ENCODE measurements at regions not wholly inside any gene's neighbourhood (a gene's known extent, or its start where the extent isn't known, plus 50 kb on each side); places are given as distances from the start of the nearest gene placed in this dataset.

DNA sequence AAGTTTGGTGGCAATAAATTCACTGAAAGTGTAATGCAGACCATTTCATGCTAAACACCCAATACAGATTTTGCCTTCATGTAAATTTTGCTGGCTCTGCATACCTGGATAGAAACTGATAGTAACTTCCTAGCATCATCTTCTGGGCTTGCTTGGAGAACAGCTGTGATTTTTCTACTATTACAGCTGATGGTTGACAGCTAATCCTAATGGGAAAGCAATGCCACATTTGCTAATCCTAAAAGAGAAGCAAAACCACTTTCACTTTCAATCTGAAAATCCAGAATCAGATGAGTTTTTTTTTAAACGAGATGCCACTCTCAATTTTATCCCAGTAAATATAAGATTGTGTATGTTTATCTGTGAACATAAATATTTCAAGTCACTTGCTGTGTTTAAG lies 1035.9 kb downstream of the TRHDE start:
- Histone ChIP-seq H3K27me3 (ENCODE audit: insufficient read depth, insufficient read length) (no peaks in the 10 kb centered on the region), H3K36me3 (ENCODE audit: insufficient read depth, insufficient read length, low read length) (no peaks in the 10 kb centered on the region), H3K9me3 (ENCODE audit: insufficient read depth, low read length) (no peaks in the 10 kb centered on the region), H3K4me1 (ENCODE audit: insufficient read depth, insufficient read length) (no peaks in the 10 kb centered on the region), H3K9ac (ENCODE audit: insufficient read length, low read depth) (no peak overlapping the region), H3K4me3 (ENCODE audit: insufficient read length, low read depth) (no peak overlapping the region)
- TF ChIP-seq SUZ12 (IDR thresholded peaks at IDR 0.05; ENCODE audit: extremely low read depth, insufficient read depth, insufficient read length), result no peak
- TF ChIP-seq ZNF274 (IDR thresholded peaks at IDR 0.05; ENCODE audit: low read depth, low read length), result no peak
- TF ChIP-seq YY1 (IDR thresholded peaks at IDR 0.05; ENCODE audit: insufficient read depth, insufficient read length), result no peak
- DNase-seq (ENCODE audit: low read depth, low spot score), result no peak

DNA sequence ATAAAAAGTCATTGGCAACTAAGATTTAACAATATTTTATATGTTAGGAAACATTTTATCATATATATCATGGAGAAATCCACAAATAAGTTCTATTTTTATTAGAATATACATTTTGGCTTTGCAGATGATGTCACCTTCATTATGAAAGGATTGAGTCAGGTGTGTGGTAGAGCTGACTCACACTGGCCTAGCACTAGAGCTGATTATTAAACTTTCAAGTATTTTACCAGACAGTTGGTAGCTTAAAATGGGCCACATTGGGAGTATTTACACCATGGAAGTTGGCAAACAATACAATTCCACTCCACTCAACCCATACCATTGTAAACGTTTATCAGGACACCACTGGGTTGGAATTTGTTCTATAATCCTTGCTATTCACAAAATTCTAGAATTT lies 1036.6 kb downstream of the TRHDE start:
- no peaks in the 10 kb centered on the region for H3K4me1 ChIP-seq (ENCODE audit: insufficient read depth, insufficient read length)
- TF ChIP-seq ZNF274 (IDR thresholded peaks at IDR 0.05; ENCODE audit: low read depth, low read length), result no peak
- TF ChIP-seq SUZ12 (IDR thresholded peaks at IDR 0.05; ENCODE audit: extremely low read depth, insufficient read depth, insufficient read length), result no peak
- TF ChIP-seq YY1 (IDR thresholded peaks at IDR 0.05; ENCODE audit: insufficient read depth, insufficient read length), result no peak
- DNase-seq (ENCODE audit: low read depth, low spot score), result no peak
- no peak overlapping the region for H3K4me3 ChIP-seq (ENCODE audit: insufficient read length, low read depth)
- H3K36me3 ChIP-seq (ENCODE audit: insufficient read depth, insufficient read length, low read length), result no peaks in the 10 kb centered on the region
- H3K9me3 ChIP-seq (ENCODE audit: insufficient read depth, low read length), result no peaks in the 10 kb centered on the region
- H3K9ac ChIP-seq (ENCODE audit: insufficient read length, low read depth), result no peak overlapping the region
- no peaks in the 10 kb centered on the region for H3K27me3 ChIP-seq (ENCODE audit: insufficient read depth, insufficient read length)

DNA sequence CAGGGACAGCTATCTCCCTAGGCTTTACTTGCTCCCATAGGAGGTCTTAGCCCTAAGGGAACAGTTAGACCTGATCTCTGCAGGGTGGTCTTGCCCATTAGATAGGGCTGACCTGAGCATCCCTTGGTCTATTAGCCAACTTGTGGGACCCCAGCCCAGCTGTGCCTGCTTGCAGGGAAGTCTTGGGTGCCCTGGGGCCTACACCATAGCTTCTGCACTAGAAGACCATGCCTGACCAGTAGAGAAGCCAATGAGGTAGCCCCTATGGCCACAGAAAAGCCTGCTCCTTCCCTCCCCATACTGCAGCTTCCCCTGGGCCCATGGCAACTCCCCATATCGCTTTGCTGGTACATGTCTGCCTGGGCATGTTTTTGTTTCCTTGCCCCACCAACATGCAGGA lies 1049.1 kb downstream of the TRHDE start:
- DNase-seq (ENCODE audit: low read depth, low spot score), result no peak
- Histone ChIP-seq H3K9ac (ENCODE audit: insufficient read length, low read depth) (no peak overlapping the region), H3K4me1 (ENCODE audit: insufficient read depth, insufficient read length) (no peaks in the 10 kb centered on the region), H3K36me3 (ENCODE audit: insufficient read depth, insufficient read length, low read length) (no peaks in the 10 kb centered on the region), H3K9me3 (ENCODE audit: insufficient read depth, low read length) (peaks cover 14% of the 10 kb centered on the region; the same call in 1 of the 2 replicates), H3K27me3 (ENCODE audit: insufficient read depth, insufficient read length) (no peaks in the 10 kb centered on the region), H3K4me3 (ENCODE audit: insufficient read length, low read depth) (no peak overlapping the region)
- TF ChIP-seq ZNF274 (IDR thresholded peaks at IDR 0.05; ENCODE audit: low read depth, low read length), result no peak
- no peak for TF ChIP-seq YY1 (IDR thresholded peaks at IDR 0.05; ENCODE audit: insufficient read depth, insufficient read length)
- TF ChIP-seq SUZ12 (IDR thresholded peaks at IDR 0.05; ENCODE audit: extremely low read depth, insufficient read depth, insufficient read length), result no peak

DNA sequence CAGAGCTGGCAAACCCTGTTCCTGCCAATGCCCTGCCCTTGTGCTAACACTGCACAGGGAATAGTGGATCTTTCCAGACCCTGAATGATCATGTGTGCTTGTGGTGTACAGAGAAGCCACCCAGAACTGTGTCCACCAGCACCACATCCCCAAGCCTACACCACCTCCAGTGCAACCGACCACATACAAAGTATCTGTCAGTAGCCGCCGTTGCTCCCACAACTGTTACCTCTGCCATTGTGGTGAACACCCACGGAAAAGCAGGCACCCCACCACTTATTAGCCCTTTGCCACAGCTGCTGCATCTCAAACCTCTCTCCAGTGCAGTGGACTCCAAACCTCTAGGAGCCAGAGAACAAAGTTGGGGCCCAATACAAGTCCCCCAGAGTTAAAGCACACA lies 1049.6 kb downstream of the TRHDE start:
- no peaks in the 10 kb centered on the region for H3K36me3 ChIP-seq (ENCODE audit: insufficient read depth, insufficient read length, low read length)
- H3K4me1 ChIP-seq (ENCODE audit: insufficient read depth, insufficient read length), result no peaks in the 10 kb centered on the region
- no peak for TF ChIP-seq YY1 (IDR thresholded peaks at IDR 0.05; ENCODE audit: insufficient read depth, insufficient read length)
- no peak for TF ChIP-seq ZNF274 (IDR thresholded peaks at IDR 0.05; ENCODE audit: low read depth, low read length)
- TF ChIP-seq SUZ12 (IDR thresholded peaks at IDR 0.05; ENCODE audit: extremely low read depth, insufficient read depth, insufficient read length), result no peak
- no peak overlapping the region for H3K9ac ChIP-seq (ENCODE audit: insufficient read length, low read depth)
- no peak for DNase-seq (ENCODE audit: low read depth, low spot score)
- peaks cover 14% of the 10 kb centered on the region; the same call in 1 of the 2 replicates for H3K9me3 ChIP-seq (ENCODE audit: insufficient read depth, low read length)
- no peak overlapping the region for H3K4me3 ChIP-seq (ENCODE audit: insufficient read length, low read depth)
- no peaks in the 10 kb centered on the region for H3K27me3 ChIP-seq (ENCODE audit: insufficient read depth, insufficient read length)

DNA sequence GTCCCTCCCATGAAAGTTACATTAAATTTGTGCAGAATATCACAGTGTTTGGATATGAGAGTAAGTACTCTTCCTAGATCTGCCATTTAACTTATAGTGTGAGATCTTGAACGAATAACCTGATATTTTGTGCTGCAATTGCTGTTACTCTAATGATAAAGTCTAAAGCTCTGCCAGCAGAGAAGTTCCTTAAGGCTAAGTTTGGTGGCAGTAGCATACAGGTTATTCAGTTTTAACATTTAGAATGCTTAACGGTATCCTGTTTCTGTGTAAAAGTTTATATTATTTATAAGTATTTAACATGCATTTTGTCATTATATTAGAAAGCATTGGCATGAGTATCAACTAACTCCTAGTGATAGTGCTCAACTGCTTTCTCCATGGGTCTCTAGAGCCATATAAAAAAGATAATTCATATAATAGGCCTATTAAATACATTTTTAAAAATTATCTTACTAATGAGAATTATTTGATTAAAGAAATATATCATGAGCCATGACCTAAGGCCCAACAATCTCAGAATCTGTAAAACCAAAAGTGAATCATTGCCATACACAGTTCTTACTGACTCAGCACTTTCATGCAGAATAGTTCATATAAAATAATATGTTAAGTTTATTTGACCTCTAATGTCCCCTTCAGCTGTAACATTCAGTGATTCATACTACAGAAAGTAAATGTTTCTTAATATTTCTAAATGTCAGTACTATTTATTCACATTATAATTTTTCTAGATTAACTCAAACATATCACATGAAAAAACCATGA lies 1058.6 kb downstream of the TRHDE start:
- Histone ChIP-seq H3K9me3 (ENCODE audit: insufficient read depth, low read length) (no peaks in the 10 kb centered on the region), H3K4me1 (ENCODE audit: insufficient read depth, insufficient read length) (no peaks in the 10 kb centered on the region), H3K4me3 (ENCODE audit: insufficient read length, low read depth) (no peak overlapping the region), H3K27me3 (ENCODE audit: insufficient read depth, insufficient read length) (no peaks in the 10 kb centered on the region), H3K36me3 (ENCODE audit: insufficient read depth, insufficient read length, low read length) (no peaks in the 10 kb centered on the region), H3K9ac (ENCODE audit: insufficient read length, low read depth) (no peak overlapping the region)
- DNase-seq (ENCODE audit: low read depth, low spot score), result no peak
- TF ChIP-seq ZNF274 (IDR thresholded peaks at IDR 0.05; ENCODE audit: low read depth, low read length) (no peak), SUZ12 (IDR thresholded peaks at IDR 0.05; ENCODE audit: extremely low read depth, insufficient read depth, insufficient read length) (no peak), YY1 (IDR thresholded peaks at IDR 0.05; ENCODE audit: insufficient read depth, insufficient read length) (no peak)

DNA sequence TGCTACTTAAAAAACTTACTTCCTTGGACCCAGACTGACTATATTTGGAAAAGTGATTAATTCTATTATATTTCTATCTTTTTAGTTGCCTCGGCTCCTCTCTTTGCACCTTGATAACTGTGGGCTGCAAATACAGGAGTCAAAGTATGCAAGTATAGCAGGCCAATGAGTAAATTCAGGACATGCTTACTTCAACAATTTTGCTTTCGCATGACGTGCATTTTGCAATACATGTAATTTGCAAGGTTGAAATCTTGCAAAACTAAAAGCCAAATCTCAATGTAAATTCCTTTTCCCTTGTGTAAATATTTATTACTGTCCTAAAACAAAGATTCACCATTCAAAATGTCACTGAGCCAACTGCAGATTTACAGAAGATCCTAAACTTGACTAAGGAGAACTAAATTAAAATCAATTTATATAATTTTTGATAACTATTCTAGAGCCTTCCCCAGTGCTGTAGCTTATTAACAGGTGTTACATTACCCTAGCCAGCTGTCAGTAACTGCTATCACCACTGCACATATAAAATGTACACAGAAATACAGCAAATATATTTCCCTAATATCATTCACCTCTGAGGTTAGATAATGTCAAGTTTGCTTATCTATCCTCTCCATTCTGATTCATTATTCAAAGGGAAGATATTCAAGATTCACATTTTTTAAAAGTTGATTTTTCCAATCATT lies 1069.5 kb downstream of the TRHDE start:
- no peaks in the 10 kb centered on the region for H3K4me1 ChIP-seq (ENCODE audit: insufficient read depth, insufficient read length)
- H3K27me3 ChIP-seq (ENCODE audit: insufficient read depth, insufficient read length), result no peaks in the 10 kb centered on the region
- no peaks in the 10 kb centered on the region for H3K9me3 ChIP-seq (ENCODE audit: insufficient read depth, low read length)
- no peak for TF ChIP-seq ZNF274 (IDR thresholded peaks at IDR 0.05; ENCODE audit: low read depth, low read length)
- H3K4me3 ChIP-seq (ENCODE audit: insufficient read length, low read depth), result no peak overlapping the region
- no peak for DNase-seq (ENCODE audit: low read depth, low spot score)
- no peaks in the 10 kb centered on the region for H3K36me3 ChIP-seq (ENCODE audit: insufficient read depth, insufficient read length, low read length)
- no peak overlapping the region for H3K9ac ChIP-seq (ENCODE audit: insufficient read length, low read depth)

DNA sequence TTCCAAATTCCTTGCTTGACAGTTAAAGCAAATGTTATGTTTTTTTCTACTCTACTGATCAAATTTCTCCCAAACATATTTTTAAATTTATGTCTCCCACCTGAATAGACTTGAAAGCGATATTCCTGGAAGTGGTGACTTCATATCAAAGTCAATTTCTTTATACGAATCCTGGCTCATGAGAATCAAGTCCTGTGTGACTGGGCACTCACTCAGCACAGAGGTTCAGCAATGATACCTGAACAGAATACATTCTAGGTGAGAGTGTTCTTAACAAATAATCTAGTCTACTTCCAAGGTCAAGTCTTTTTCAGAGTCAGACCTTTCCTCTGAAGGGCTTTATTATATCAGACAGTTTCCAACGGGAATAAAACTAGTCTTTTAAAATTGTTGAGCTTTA lies 1070.6 kb downstream of the TRHDE start:
- Histone ChIP-seq H3K4me3 (ENCODE audit: insufficient read length, low read depth) (no peak overlapping the region), H3K36me3 (ENCODE audit: insufficient read depth, insufficient read length, low read length) (no peaks in the 10 kb centered on the region), H3K9me3 (ENCODE audit: insufficient read depth, low read length) (no peaks in the 10 kb centered on the region), H3K9ac (ENCODE audit: insufficient read length, low read depth) (no peak overlapping the region), H3K4me1 (ENCODE audit: insufficient read depth, insufficient read length) (no peaks in the 10 kb centered on the region), H3K27me3 (ENCODE audit: insufficient read depth, insufficient read length) (no peaks in the 10 kb centered on the region)
- DNase-seq (ENCODE audit: low read depth, low spot score), result no peak
- TF ChIP-seq YY1 (IDR thresholded peaks at IDR 0.05; ENCODE audit: insufficient read depth, insufficient read length), result no peak
- TF ChIP-seq SUZ12 (IDR thresholded peaks at IDR 0.05; ENCODE audit: extremely low read depth, insufficient read depth, insufficient read length), result no peak
- TF ChIP-seq ZNF274 (IDR thresholded peaks at IDR 0.05; ENCODE audit: low read depth, low read length), result no peak
